ENCODE measurements at regions not wholly inside any gene's neighbourhood (a gene's known extent, or its start where the extent isn't known, plus 50 kb on each side); places are given as distances from the start of the nearest gene placed in this dataset.

DNA sequence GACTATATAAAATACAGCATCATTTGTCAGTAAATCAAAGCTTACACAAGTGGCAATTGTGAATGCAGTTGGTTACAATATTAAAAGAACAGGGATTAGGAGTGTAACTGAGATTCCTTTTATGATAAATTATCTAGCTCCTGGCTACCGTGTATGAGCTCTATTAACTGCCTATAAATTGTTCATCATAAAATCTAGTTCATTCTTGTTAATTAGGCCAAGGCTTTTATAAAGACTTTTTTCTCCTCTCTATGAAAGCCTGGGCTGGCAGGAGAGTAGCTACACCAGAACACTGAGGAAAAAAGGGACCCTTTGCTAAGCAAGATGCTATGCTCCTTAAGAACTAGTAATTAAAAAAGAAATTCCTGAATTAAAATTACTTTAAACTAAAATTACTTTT, 132.4 kb upstream of the MEF2C start:
- DNase-seq: no peak

DNA sequence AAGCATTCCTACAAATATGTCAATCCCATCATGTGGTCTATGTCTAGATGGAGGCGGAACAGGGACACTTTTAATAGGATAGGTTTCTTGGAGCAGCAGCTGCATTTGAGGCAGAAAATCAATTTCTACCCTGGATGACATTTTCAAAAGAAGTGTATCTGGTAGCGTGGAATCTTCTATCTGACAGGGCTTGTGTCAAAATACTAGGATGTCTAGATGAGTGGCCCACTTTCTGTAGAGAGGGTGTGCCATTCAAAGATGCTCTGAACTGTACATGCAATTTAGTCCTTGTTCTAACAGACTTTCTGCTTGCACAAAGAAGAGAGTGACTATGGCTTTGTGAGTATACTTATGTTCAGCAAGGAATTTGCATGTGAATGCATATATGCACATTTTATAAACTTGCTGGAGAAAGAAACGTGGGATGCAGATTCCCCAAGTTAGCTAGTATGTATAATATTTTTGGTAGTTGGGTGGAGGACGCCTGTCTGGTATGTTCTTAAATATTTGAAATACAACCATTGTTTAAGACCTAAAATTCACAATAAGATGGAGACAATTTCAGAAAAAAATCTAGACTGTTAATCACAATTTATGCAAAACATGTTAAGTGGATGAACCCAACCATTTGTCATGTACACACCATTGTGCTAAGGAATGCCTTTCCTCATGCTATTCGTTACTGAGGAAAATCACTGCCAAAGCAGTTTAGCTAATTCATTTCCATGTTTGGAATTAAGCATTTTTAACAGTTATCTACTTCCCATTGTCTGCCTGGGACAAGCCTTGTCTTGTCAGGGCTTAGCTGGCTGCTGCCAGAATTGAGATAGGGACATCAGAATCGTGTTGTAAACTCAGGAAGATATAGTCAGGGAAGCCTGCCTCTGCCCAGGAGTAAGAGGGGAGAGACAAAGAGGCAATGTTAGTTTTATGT, 129.1 kb upstream of the MEF2C start:
- peak; percentile 19 for DNase-seq

DNA sequence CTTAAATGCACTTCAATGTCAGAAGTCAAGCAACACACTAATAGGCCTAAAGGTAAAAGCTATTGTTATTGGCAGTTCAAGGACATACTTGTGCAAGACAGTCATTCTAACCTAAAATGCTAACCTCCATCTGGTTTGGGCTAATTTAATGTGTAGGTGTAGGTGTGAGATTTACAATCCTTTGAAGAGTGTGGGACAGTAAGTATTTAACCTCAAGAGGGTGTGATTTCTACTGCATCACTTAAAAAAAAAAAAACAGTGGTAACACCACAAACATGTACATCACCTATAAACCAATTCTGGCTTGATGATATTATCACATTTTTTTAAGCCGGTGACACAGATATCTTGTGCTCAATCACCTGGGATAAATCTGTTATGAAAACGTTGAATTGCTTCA, 127.5 kb upstream of the MEF2C start:
- DNase-seq: no peak

DNA sequence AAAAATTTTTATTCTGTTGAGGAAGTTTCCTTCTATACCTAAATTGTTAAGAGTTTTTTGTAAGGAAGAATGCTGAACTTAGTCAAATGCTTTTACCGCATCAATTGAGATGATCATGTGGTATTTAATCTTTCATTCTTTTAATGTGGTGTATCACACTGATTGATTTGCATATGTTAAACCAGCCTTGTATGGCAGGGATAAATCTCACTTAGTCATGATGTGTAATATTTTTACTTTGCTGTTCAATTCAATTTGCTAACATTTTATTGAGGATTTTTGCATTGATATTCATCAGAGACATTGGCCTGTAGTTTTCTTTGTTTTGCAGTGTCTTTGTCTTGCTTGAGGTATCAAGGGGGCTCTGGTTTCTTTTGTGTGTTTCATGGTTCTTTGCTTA, 125.3 kb upstream of the MEF2C start:
- DNase-seq: no peak

DNA sequence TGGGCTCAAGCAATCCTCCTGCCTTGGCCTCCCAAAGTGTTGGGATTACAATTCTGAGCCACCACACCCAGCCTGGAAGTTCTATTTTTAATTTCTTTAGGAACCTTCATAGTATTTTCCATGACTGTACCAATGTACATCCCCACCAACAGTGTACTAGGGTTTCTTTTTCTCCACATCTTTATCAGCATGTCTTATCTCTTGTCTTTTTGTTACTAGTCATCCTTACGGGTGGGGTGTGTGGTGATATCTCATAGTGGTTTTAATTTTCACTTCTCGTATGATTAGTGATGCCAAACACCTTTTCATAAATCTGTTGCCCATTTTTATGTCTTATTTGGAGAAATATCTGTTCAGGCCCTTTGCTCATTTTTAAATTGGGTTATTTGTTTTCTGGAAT, 123.0 kb upstream of the MEF2C start:
- DNase-seq: no peak

DNA sequence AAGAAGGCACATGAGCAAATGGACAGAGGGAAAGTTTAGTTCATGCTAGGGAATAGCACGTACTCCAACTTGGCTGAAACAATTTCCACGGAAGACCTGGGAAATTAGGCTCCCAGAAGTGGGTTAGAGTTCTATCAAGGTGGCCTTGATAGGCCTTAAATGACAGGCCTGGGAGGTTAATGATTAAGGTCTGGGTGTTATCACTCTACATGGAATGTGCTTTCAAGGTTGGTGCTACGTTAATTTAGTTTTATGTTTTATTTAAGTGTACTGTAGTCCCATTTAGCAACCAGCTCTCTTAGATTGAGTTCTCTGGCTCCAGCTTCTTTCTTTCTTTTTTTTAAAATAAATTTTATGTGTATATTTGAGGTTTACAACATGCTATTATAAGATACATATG, 121.4 kb upstream of the MEF2C start:
- no peak for DNase-seq

DNA sequence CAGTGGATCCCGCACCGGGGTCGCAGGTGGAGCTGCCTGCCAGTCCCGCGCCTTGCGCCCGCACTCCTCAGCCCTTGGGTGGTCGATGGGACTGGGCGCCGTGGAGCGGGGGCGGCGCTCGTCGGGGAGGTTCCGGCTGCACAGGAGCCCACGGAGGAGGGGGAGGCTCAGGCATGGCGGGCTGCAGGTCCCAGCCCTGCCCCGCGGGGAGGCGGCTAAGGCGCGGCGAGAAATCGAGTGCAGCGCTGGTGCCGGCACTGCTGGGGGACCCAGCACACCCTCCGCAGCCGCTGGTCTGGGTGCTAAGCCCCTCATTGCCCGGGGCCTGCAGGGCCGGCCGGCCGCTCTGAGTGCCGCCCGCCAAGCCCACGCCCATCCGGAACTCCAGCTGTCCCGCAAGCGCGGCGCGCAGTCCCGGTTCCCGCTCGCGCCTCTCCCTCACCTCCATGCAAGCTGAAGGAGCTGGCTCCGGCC, 120.6 kb upstream of the MEF2C start:
- DNase-seq: no peak

DNA sequence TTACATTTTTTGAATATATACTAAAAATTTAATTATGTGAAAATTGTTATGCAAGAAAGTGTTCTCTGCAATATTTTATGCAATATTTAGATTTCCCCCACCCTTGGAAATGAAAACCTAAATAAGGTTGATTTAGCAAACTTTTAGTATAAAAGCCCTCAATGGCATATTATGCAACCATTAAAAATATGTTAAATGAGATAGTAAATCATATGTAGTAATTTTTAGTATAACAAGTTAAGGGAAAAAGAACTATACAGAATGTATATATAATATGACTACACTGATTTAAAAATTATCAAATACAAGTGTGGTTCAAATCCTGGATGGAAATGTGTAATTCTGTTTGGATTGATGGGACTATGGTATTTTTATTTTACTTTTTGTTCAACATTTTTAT, 116.9 kb upstream of the MEF2C start:
- DNase-seq: no peak

DNA sequence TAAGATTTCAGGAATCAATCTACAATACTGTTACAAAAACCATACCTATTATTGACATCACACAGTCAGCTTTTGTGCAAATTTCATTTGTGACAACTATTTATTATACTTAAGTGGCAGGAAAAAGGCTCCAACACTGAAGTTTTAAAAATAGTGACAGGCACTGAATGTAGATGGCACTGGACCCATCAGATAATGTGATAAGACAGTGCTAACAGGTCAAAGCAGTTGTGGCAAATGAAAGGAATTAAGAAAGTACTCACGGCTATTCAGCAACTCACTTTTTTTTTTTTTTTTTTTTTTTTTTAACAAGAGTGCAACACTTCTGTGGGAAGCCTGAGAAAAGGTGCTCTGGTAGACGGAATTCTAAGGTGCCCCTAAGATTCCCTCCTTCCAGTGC, 115.0 kb upstream of the MEF2C start:
- no peak for DNase-seq

DNA sequence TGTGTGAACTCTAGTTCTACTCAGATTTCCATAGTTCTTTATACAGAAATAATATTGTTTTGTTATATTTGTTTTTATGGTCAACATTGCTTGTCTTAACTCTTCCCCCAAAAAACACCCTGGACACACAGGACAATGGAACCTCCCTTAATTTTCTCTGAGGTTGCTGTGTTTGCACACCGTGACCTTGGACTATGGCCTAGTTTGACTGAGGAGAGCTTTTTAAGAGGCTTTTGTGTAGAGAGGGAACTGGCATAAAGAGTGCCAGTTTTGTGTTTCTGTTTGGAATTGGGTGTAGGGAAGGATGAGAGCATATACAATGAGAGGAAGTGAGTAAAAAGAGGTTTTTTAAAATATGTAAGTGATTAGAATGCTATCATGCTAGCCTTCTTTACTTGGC, 101.1 kb upstream of the MEF2C start:
- no peak for DNase-seq

DNA sequence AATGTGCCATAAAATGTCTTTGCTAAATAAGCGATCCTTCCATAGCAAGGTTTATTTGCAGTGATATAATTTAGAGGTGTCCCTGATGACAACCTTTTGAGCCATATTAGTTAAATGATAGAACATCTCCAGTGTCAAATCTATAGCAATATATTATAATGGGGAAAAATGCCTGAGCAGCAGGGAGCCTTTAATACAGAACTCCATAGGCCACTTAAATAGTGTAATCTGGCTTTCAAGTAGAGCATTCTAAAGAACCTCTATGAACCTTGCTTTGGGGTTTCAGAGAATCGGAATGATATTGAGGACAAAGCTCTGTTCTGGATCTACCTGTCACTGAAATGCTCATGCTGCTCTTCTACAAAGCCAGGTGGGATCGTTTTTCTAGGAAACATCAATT, 96.7 kb upstream of the MEF2C start:
- no peak for DNase-seq

DNA sequence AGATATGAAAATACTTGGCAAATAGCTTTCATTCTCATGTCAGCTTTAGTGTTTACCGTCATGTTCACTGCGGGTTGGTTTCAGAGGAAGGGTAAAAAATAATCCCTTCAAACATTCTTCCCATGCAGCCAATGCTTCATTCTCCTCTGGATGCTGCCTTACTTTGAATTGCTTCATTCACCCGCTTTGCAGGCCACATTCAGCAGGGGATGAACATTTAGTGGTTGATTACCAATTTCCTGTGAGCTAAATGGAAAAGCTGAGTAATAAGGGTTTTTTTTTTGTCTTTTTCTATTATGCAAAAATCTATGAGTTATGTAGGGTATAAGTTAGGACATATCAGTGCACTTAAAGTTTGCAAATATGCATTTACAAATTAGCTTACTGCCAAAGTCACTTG, 96.3 kb upstream of the MEF2C start:
- DNase-seq: peak; percentile 78

DNA sequence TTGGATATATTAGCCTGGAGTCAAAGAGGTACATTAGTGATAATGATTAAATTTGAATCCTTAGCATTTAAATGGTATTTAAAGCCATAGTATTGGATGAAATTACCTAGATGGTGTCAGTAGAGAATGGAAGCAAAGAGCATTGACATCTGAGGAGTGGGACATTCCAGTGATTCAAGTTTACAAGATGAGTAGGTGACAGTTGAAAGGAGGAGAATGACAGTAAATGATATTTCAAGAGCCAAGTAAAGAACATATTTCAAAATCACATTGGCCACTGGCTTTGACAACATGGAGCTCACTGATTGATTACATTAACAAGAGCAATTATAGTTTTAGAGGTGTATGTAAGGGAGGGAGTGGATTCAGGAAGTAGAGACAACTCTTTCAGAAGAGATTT, 93.9 kb upstream of the MEF2C start:
- DNase-seq: no peak

DNA sequence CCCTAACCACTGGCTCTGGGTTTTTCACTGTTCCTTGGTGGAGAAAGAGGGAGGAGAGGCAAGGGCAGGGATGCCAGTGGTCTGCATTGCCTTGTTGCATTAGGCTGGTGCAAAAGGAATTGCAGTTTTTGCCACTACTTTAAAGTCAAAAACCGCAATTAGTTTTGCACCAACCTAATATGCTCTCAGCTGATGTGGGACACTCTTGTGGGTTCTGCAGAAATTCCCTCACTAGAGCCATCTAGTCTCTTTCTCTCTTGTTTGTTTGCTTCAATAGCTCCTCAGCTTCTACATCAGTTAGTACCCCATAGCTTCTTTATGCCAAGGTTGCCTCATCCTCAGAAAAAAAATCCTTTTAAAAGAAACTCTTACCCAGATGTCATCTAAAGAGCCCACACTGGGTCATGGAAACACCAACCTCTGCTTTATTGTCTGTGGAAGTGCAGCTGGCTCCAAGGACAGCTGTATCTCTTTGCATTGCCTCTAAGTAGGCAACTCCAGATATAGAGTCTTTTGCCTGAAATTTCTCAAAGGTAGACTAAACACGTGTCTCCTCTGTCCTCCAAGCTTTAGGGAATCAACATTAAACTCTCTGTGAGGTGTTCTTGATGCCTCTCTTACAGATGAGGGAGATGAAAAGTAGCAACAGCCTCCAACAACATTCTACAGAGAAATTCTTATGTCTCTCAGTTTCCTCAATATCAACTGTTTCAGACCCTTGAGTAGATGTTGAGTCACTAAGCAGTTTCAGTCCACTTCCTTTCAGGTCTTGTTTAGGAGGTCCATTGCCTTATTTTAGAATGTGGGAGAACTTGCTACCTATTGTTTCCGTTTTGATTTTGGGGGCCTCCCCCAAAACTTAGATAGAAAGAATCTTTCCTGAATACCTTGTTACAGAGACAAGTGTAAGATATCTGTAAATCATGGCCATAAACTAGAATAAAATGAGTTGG, 84.9 kb upstream of the MEF2C start:
- DNase-seq: no peak

DNA sequence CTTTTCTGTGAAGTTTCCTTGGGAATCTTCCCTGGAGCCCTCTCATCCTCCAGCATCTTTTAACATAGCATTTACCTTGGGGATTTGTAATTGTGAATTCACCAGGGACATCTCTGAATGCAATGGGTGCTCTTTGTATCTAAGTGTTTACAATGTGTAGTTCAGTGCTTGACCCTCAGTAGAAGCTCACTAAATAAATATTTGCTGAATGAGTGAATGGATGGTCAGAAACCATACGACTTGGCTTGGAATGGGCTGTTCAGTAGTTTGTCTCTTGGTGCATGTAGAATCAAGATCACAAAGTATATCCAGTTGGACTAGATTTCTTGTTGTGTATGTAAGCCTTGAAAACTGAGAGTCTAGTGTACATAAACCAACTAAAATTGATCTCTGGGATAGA, 81.8 kb upstream of the MEF2C start:
- DNase-seq: no peak

DNA sequence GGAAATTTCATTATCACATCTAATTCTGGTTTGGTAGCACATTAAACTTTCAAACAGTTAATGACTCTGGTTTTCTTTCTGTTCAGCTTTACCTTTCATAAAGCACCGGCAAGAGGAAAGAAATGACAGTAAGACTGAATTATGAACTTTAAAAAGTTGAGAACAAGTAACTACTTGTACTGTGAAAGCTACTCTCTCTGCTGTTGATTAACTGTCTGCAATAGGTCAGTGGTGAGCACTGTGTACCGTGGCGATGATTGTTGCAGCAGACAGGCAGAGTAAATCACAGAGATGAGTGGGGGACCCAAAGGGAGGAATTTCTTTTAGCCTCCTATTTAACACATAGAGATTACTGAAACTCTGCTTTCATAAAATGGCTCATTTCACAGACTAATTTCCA, 74.0 kb upstream of the MEF2C start:
- DNase-seq: no peak

DNA sequence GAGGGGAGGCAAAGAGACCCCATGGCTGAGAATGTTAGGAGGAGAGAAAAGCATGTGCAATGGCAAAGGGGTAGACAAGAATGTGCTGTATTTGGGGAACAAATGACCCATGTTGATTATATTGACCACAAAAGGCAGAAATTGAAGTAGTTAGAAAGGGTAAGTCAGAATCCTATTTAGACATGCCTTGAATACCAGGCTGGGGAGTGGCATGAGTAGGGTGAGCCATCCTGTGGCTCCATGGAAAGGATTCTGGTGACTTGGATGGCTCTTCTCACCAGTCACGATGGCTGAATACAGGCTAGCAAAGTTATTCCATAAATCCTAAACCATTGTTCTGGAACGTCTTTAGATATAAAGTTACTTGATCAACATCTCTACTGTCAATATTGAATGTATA, 73.4 kb upstream of the MEF2C start:
- peak; percentile 11 for DNase-seq

DNA sequence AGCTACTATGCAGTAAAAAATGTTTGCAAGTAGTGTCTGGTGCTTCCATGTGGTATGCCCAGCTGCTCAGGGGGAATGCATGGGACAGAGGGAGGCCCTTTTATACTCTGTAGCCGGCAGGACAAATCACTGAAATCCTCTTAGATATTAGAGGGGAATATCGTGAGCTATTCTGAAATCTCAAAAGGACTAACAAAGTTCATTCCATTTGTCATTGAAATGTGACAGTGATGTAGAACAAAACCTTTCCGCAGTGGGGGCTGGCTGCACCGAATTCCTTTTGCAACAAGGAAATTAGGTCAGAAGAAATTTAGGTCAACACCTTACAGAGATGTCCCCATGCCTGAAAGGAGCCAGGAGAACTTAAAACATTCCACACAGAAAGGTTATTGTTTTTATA, 72.4 kb upstream of the MEF2C start:
- DNase-seq: no peak

DNA sequence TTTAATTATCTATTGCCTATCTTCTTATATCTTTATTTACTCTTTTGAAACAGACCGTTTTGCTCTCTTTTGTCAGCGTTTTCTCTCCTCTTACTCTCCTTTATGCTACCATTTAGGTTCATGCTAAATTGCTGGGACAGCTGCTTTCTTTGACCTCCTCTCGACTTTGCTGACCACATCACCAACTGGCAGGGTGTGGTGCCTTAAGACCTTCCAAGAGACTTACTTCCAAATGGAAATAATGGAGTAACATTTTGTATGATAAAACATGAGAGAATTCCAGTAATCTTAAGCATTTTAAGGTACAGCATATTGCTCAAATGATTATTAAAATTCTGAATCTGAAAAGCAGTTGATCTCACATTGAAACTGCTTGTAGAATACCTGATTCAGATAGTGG, 71.5 kb upstream of the MEF2C start:
- no peak for DNase-seq

DNA sequence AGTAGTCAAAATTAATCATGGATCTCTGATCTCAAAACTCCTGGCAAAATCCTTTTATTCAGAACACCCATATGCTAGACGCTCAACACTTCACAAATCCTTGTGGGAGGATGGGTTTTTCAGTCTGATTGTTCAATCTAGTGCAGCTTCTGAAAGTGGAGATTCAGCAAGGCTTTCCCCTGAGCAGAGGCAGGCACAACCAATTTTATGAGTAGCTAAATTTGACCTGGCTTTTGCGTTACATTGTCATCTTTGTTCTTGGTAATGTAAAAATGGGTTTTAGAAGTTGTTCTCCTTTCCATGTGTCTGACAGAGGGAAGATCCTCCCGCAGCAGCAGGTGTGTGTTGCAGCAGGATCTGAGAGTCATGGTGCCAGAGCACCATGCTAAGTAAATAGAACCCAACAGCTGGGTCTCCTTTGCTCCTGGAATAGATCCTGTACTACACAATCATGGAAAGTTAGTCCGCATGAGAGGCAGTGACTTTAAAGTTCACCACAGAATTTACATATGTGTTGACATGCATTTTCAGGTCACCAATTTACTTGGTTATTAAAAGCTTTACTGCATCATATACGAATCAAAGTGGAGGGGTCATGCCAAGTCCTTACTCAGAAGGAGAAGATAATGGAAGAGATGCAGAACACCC, 70.1 kb upstream of the MEF2C start:
- no peak for DNase-seq

DNA sequence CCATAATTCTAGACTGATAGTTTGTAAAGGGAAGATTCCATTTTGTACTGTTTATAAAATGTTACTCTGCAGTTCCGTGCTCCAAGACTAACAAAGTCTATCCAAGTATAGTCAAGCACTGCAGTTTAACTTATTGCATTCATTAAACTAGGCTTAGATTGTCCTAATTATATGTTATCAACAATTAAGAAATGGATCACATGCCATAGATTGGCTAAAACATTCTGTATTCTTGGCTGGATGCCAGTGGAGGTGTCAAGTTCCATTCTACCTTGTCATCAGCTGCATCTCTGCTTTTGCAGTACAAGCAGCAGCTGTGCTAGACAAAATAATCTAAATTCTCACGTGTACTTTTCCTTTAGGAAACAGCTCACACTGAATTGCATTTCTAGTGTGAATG, 69.4 kb upstream of the MEF2C start:
- peak; percentile 23 for DNase-seq

DNA sequence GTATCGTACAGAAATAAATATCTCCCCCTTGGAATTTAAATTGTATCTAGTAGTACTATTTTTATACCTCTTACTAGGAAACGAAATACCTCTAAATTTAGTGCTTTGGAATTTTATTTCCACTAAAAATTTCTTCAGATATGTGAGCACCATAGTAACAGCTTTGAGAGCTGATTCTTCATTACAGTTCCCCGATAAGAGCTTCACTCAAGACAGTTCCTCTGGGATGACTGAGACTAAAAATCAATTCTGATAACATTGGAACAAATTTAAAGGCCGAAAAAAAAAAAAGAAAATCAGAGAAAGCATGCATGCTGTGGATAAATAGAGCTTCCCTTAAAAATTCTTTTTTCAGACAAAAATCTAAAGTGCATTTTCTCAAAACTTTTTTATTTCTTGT, 68.5 kb upstream of the MEF2C start:
- DNase-seq: no peak
